ENCODE measurements at regions not wholly inside any gene's neighbourhood (a gene's known extent, or its start where the extent isn't known, plus 50 kb on each side); places are given as distances from the start of the nearest gene placed in this dataset.

GRCh38 chr6:97701801-97702200 lies 418.8 kb upstream of the MMS22L start:
- Histone ChIP-seq H3K4me3 (ENCODE audit: insufficient read depth, low read length, poor library complexity, severe bottlenecking) (no peak overlapping the region), H3K9ac (ENCODE audit: low read length) (no peak overlapping the region), H3K79me2 (ENCODE audit: insufficient read depth, low read length) (no peaks in the 10 kb centered on the region), H3F3A (ENCODE audit: insufficient read depth) (no peaks in the 10 kb centered on the region), H3K4me2 (ENCODE audit: low read depth, low read length, poor library complexity, severe bottlenecking) (no peak overlapping the region), H2AFZ (ENCODE audit: low read depth, low read length, severe bottlenecking) (no peak overlapping the region), H4K20me1 (ENCODE audit: low read depth, low read length) (no peaks in the 10 kb centered on the region), H3K27me3 (ENCODE audit: low read length) (no peaks in the 10 kb centered on the region), H3K36me3 (ENCODE audit: low read length) (no peaks in the 10 kb centered on the region), H3K27ac (ENCODE audit: low read depth, low read length) (no peak overlapping the region), H3K9me2 (replicated peaks; ENCODE audit: insufficient read depth, low read length) (no peaks in the 10 kb centered on the region), H3K9me3 (ENCODE audit: insufficient read depth, low read length) (no peaks in the 10 kb centered on the region)
- TF ChIP-seq EZH2phosphoT487 (conservative IDR thresholded peaks at IDR 0.05; ENCODE audit: low read length) (no peak), CTCF (IDR thresholded peaks at IDR 0.05; ENCODE audit: insufficient read depth, low read length, poor library complexity, severe bottlenecking) (no peak)

- H4K20me1 ChIP-seq (ENCODE audit: low read depth, low read length) = no peaks in the 10 kb centered on the region
- H3K79me2 ChIP-seq (ENCODE audit: insufficient read depth, low read length) = no peaks in the 10 kb centered on the region
- H3K4me2 ChIP-seq (ENCODE audit: low read depth, low read length, poor library complexity, severe bottlenecking) = no peak overlapping the region
- no peaks in the 10 kb centered on the region for H3K9me2 ChIP-seq (replicated peaks; ENCODE audit: insufficient read depth, low read length)
- H3F3A ChIP-seq (ENCODE audit: insufficient read depth) = no peaks in the 10 kb centered on the region
- H3K27me3 ChIP-seq (ENCODE audit: low read length) = no peaks in the 10 kb centered on the region
- H3K27ac ChIP-seq (ENCODE audit: low read depth, low read length) = no peak overlapping the region
- H3K9ac ChIP-seq (ENCODE audit: low read length) = no peak overlapping the region
- H3K9me3 ChIP-seq (ENCODE audit: insufficient read depth, low read length) = no peaks in the 10 kb centered on the region
- H3K36me3 ChIP-seq (ENCODE audit: low read length) = no peaks in the 10 kb centered on the region
- H2AFZ ChIP-seq (ENCODE audit: low read depth, low read length, severe bottlenecking) = no peak overlapping the region
- TF ChIP-seq CTCF (IDR thresholded peaks at IDR 0.05; ENCODE audit: insufficient read depth, low read length, poor library complexity, severe bottlenecking) (no peak), EZH2phosphoT487 (conservative IDR thresholded peaks at IDR 0.05; ENCODE audit: low read length) (no peak)
- no peak overlapping the region for H3K4me3 ChIP-seq (ENCODE audit: insufficient read depth, low read length, poor library complexity, severe bottlenecking)
Measured at GRCh38 chr6:97702248-97702647, 419.2 kb upstream of the MMS22L start.

GRCh38 chr6:97703661-97704060 lies 420.6 kb upstream of the MMS22L start:
- H4K20me1 ChIP-seq (ENCODE audit: low read depth, low read length) = no peaks in the 10 kb centered on the region
- H3K27me3 ChIP-seq (ENCODE audit: low read length) = no peaks in the 10 kb centered on the region
- no peaks in the 10 kb centered on the region for H3K79me2 ChIP-seq (ENCODE audit: insufficient read depth, low read length)
- no peak overlapping the region for H3K4me3 ChIP-seq (ENCODE audit: insufficient read depth, low read length, poor library complexity, severe bottlenecking)
- H3K9me3 ChIP-seq (ENCODE audit: insufficient read depth, low read length) = no peaks in the 10 kb centered on the region
- H3F3A ChIP-seq (ENCODE audit: insufficient read depth) = no peaks in the 10 kb centered on the region
- no peaks in the 10 kb centered on the region for H3K36me3 ChIP-seq (ENCODE audit: low read length)
- no peaks in the 10 kb centered on the region for H3K9me2 ChIP-seq (replicated peaks; ENCODE audit: insufficient read depth, low read length)
- H3K9ac ChIP-seq (ENCODE audit: low read length) = no peak overlapping the region
- TF ChIP-seq EZH2phosphoT487 (conservative IDR thresholded peaks at IDR 0.05; ENCODE audit: low read length) (no peak), CTCF (IDR thresholded peaks at IDR 0.05; ENCODE audit: insufficient read depth, low read length, poor library complexity, severe bottlenecking) (no peak)
- no peak overlapping the region for H2AFZ ChIP-seq (ENCODE audit: low read depth, low read length, severe bottlenecking)
- no peak overlapping the region for H3K27ac ChIP-seq (ENCODE audit: low read depth, low read length)
- no peak overlapping the region for H3K4me2 ChIP-seq (ENCODE audit: low read depth, low read length, poor library complexity, severe bottlenecking)

- no peaks in the 10 kb centered on the region for H4K20me1 ChIP-seq (ENCODE audit: low read depth, low read length)
- H3K79me2 ChIP-seq (ENCODE audit: insufficient read depth, low read length) = no peaks in the 10 kb centered on the region
- no peaks in the 10 kb centered on the region for H3K9me3 ChIP-seq (ENCODE audit: insufficient read depth, low read length)
- no peak overlapping the region for H3K9ac ChIP-seq (ENCODE audit: low read length)
- no peak overlapping the region for H3K4me3 ChIP-seq (ENCODE audit: insufficient read depth, low read length, poor library complexity, severe bottlenecking)
- H3K27ac ChIP-seq (ENCODE audit: low read depth, low read length) = no peak overlapping the region
- no peaks in the 10 kb centered on the region for H3K9me2 ChIP-seq (replicated peaks; ENCODE audit: insufficient read depth, low read length)
- no peak overlapping the region for H2AFZ ChIP-seq (ENCODE audit: low read depth, low read length, severe bottlenecking)
- peak; percentile 38 for TF ChIP-seq CTCF (IDR thresholded peaks at IDR 0.05; ENCODE audit: insufficient read depth, low read length, poor library complexity, severe bottlenecking)
- TF ChIP-seq EZH2phosphoT487 (conservative IDR thresholded peaks at IDR 0.05; ENCODE audit: low read length) = no peak
- no peak overlapping the region for H3K4me2 ChIP-seq (ENCODE audit: low read depth, low read length, poor library complexity, severe bottlenecking)
- H3K27me3 ChIP-seq (ENCODE audit: low read length) = no peaks in the 10 kb centered on the region
- no peaks in the 10 kb centered on the region for H3K36me3 ChIP-seq (ENCODE audit: low read length)
- no peaks in the 10 kb centered on the region for H3F3A ChIP-seq (ENCODE audit: insufficient read depth)
Measured at GRCh38 chr6:97705568-97705967, 422.6 kb upstream of the MMS22L start.
